ENCODE measurements at regions not wholly inside any gene's neighbourhood (a gene's known extent, or its start where the extent isn't known, plus 50 kb on each side); places are given as distances from the start of the nearest gene placed in this dataset.
"Not testable (repeated sequence)": the region's sequence is repeated elsewhere in the genome, so short reads cannot be mapped to it uniquely, and the experiment has no call there.

GRCh38 chr5:159522841-159523240, 192.6 kb upstream of the IL12B start:
- Histone ChIP-seq H3K36me3 (ENCODE audit: control insufficient read depth, insufficient read depth, low read length) (no peaks in the 10 kb centered on the region), H3K4me3 (ENCODE audit: low read depth, low read length) (no peak overlapping the region), H3K9me3 (ENCODE audit: control insufficient read depth, insufficient read depth, low read length) (no peaks in the 10 kb centered on the region)

GRCh38 chr5:159524279-159524678, 194.0 kb upstream of the IL12B start:
- H3K9me3 ChIP-seq (ENCODE audit: control insufficient read depth, insufficient read depth, low read length); H3K4me3 ChIP-seq (ENCODE audit: low read depth, low read length); H3K9ac ChIP-seq (ENCODE audit: low read depth, low read length); H3K27me3 ChIP-seq (ENCODE audit: control insufficient read depth, insufficient read depth, low read length); H3K36me3 ChIP-seq (ENCODE audit: control insufficient read depth, insufficient read depth, low read length); H3K4me1 ChIP-seq (ENCODE audit: control insufficient read depth, insufficient read depth, low read length): not testable (repeated sequence)

More at GRCh38 chr5:159522841-159523240, 192.6 kb upstream of the IL12B start:
- H3K27me3 ChIP-seq (ENCODE audit: control insufficient read depth, insufficient read depth, low read length), result no peaks in the 10 kb centered on the region
- H3K4me1 ChIP-seq (ENCODE audit: control insufficient read depth, insufficient read depth, low read length), result no peaks in the 10 kb centered on the region
- H3K9ac ChIP-seq (ENCODE audit: low read depth, low read length), result no peak overlapping the region

- no peak overlapping the region for H3K4me3 ChIP-seq (ENCODE audit: low read depth, low read length)
- no peaks in the 10 kb centered on the region for H3K27me3 ChIP-seq (ENCODE audit: control insufficient read depth, insufficient read depth, low read length)
- H3K9me3 ChIP-seq (ENCODE audit: control insufficient read depth, insufficient read depth, low read length), result no peaks in the 10 kb centered on the region
- no peaks in the 10 kb centered on the region for H3K4me1 ChIP-seq (ENCODE audit: control insufficient read depth, insufficient read depth, low read length)
- H3K9ac ChIP-seq (ENCODE audit: low read depth, low read length), result no peak overlapping the region
- H3K36me3 ChIP-seq (ENCODE audit: control insufficient read depth, insufficient read depth, low read length), result no peaks in the 10 kb centered on the region
These were observed 194.8 kb upstream of the IL12B start for GRCh38 chr5:159525117-159525516.

- no peak overlapping the region for H3K4me3 ChIP-seq (ENCODE audit: low read depth, low read length)
These were observed 197.4 kb upstream of the IL12B start for GRCh38 chr5:159527546-159528254.

GRCh38 chr5:159531554-159532105, 201.3 kb upstream of the IL12B start:
- Histone ChIP-seq H3K9ac (ENCODE audit: low read depth, low read length) (no peak overlapping the region), H3K36me3 (ENCODE audit: control insufficient read depth, insufficient read depth, low read length) (no peaks in the 10 kb centered on the region), H3K27me3 (ENCODE audit: control insufficient read depth, insufficient read depth, low read length) (no peaks in the 10 kb centered on the region), H3K9me3 (ENCODE audit: control insufficient read depth, insufficient read depth, low read length) (no peaks in the 10 kb centered on the region), H3K4me1 (ENCODE audit: control insufficient read depth, insufficient read depth, low read length) (no peaks in the 10 kb centered on the region), H3K4me3 (ENCODE audit: low read depth, low read length) (no peak overlapping the region)

More at GRCh38 chr5:159527546-159528254, 197.4 kb upstream of the IL12B start:
- Histone ChIP-seq H3K4me1 (ENCODE audit: control insufficient read depth, insufficient read depth, low read length) (no peaks in the 10 kb centered on the region), H3K27me3 (ENCODE audit: control insufficient read depth, insufficient read depth, low read length) (no peaks in the 10 kb centered on the region), H3K9me3 (ENCODE audit: control insufficient read depth, insufficient read depth, low read length) (no peaks in the 10 kb centered on the region), H3K9ac (ENCODE audit: low read depth, low read length) (no peak overlapping the region), H3K36me3 (ENCODE audit: control insufficient read depth, insufficient read depth, low read length) (no peaks in the 10 kb centered on the region)

GRCh38 chr5:159533197-159533596, 202.9 kb upstream of the IL12B start:
- no peaks in the 10 kb centered on the region for H3K36me3 ChIP-seq (ENCODE audit: control insufficient read depth, insufficient read depth, low read length)
- no peak overlapping the region for H3K9ac ChIP-seq (ENCODE audit: low read depth, low read length)
- H3K27me3 ChIP-seq (ENCODE audit: control insufficient read depth, insufficient read depth, low read length), result no peaks in the 10 kb centered on the region
- no peaks in the 10 kb centered on the region for H3K4me1 ChIP-seq (ENCODE audit: control insufficient read depth, insufficient read depth, low read length)
- H3K9me3 ChIP-seq (ENCODE audit: control insufficient read depth, insufficient read depth, low read length), result no peaks in the 10 kb centered on the region
- no peak overlapping the region for H3K4me3 ChIP-seq (ENCODE audit: low read depth, low read length)

- H3K4me3 ChIP-seq (ENCODE audit: low read depth, low read length), result no peak overlapping the region
- no peaks in the 10 kb centered on the region for H3K27me3 ChIP-seq (ENCODE audit: control insufficient read depth, insufficient read depth, low read length)
- no peaks in the 10 kb centered on the region for H3K4me1 ChIP-seq (ENCODE audit: control insufficient read depth, insufficient read depth, low read length)
- no peaks in the 10 kb centered on the region for H3K36me3 ChIP-seq (ENCODE audit: control insufficient read depth, insufficient read depth, low read length)
- no peaks in the 10 kb centered on the region for H3K9me3 ChIP-seq (ENCODE audit: control insufficient read depth, insufficient read depth, low read length)
- no peak overlapping the region for H3K9ac ChIP-seq (ENCODE audit: low read depth, low read length)
These were observed 205.9 kb upstream of the IL12B start for GRCh38 chr5:159536166-159536565.

GRCh38 chr5:159536646-159537045, 206.4 kb upstream of the IL12B start:
- Histone ChIP-seq H3K27me3 (ENCODE audit: control insufficient read depth, insufficient read depth, low read length) (no peaks in the 10 kb centered on the region), H3K9ac (ENCODE audit: low read depth, low read length) (no peak overlapping the region), H3K4me1 (ENCODE audit: control insufficient read depth, insufficient read depth, low read length) (no peaks in the 10 kb centered on the region), H3K36me3 (ENCODE audit: control insufficient read depth, insufficient read depth, low read length) (no peaks in the 10 kb centered on the region), H3K9me3 (ENCODE audit: control insufficient read depth, insufficient read depth, low read length) (no peaks in the 10 kb centered on the region), H3K4me3 (ENCODE audit: low read depth, low read length) (no peak overlapping the region)

- Histone ChIP-seq H3K9me3 (ENCODE audit: control insufficient read depth, insufficient read depth, low read length) (no peaks in the 10 kb centered on the region), H3K4me1 (ENCODE audit: control insufficient read depth, insufficient read depth, low read length) (no peaks in the 10 kb centered on the region), H3K27me3 (ENCODE audit: control insufficient read depth, insufficient read depth, low read length) (no peaks in the 10 kb centered on the region)
These were observed 209.4 kb upstream of the IL12B start for GRCh38 chr5:159539678-159540077.

GRCh38 chr5:159543326-159543725, 213.0 kb upstream of the IL12B start:
- Histone ChIP-seq H3K27me3 (ENCODE audit: control insufficient read depth, insufficient read depth, low read length) (no peaks in the 10 kb centered on the region), H3K36me3 (ENCODE audit: control insufficient read depth, insufficient read depth, low read length) (no peaks in the 10 kb centered on the region), H3K9ac (ENCODE audit: low read depth, low read length) (no peak overlapping the region)

More at GRCh38 chr5:159539678-159540077, 209.4 kb upstream of the IL12B start:
- Histone ChIP-seq H3K36me3 (ENCODE audit: control insufficient read depth, insufficient read depth, low read length) (no peaks in the 10 kb centered on the region), H3K4me3 (ENCODE audit: low read depth, low read length) (no peak overlapping the region), H3K9ac (ENCODE audit: low read depth, low read length) (no peak overlapping the region)

GRCh38 chr5:159545156-159545555, 214.9 kb upstream of the IL12B start:
- Histone ChIP-seq H3K9me3 (ENCODE audit: control insufficient read depth, insufficient read depth, low read length) (no peaks in the 10 kb centered on the region), H3K4me1 (ENCODE audit: control insufficient read depth, insufficient read depth, low read length) (no peaks in the 10 kb centered on the region), H3K27me3 (ENCODE audit: control insufficient read depth, insufficient read depth, low read length) (no peaks in the 10 kb centered on the region), H3K4me3 (ENCODE audit: low read depth, low read length) (no peak overlapping the region), H3K36me3 (ENCODE audit: control insufficient read depth, insufficient read depth, low read length) (no peaks in the 10 kb centered on the region), H3K9ac (ENCODE audit: low read depth, low read length) (no peak overlapping the region)

More at GRCh38 chr5:159543326-159543725, 213.0 kb upstream of the IL12B start:
- H3K4me3 ChIP-seq (ENCODE audit: low read depth, low read length), result no peak overlapping the region
- H3K9me3 ChIP-seq (ENCODE audit: control insufficient read depth, insufficient read depth, low read length), result no peaks in the 10 kb centered on the region
- H3K4me1 ChIP-seq (ENCODE audit: control insufficient read depth, insufficient read depth, low read length), result no peaks in the 10 kb centered on the region

- no peaks in the 10 kb centered on the region for H3K9me3 ChIP-seq (ENCODE audit: control insufficient read depth, insufficient read depth, low read length)
These were observed 217.3 kb upstream of the IL12B start for GRCh38 chr5:159547466-159548195.

More at GRCh38 chr5:159547466-159548195, 217.3 kb upstream of the IL12B start:
- Histone ChIP-seq H3K9ac (ENCODE audit: low read depth, low read length) (no peak overlapping the region), H3K36me3 (ENCODE audit: control insufficient read depth, insufficient read depth, low read length) (no peaks in the 10 kb centered on the region), H3K4me3 (ENCODE audit: low read depth, low read length) (no peak overlapping the region), H3K4me1 (ENCODE audit: control insufficient read depth, insufficient read depth, low read length) (no peaks in the 10 kb centered on the region), H3K27me3 (ENCODE audit: control insufficient read depth, insufficient read depth, low read length) (no peaks in the 10 kb centered on the region)

Measured in iPS-15b (cell line).